ENCODE measurements at regions not wholly inside any gene's neighbourhood (a gene's known extent, or its start where the extent isn't known, plus 50 kb on each side); places are given as distances from the start of the nearest gene placed in this dataset.

- H3K36me3 ChIP-seq = no peaks in the 10 kb centered on the region
- no peak overlapping the region for H3K27ac ChIP-seq
- peaks cover 2% of the 10 kb centered on the region for H3K27me3 ChIP-seq
- TF ChIP-seq, protein P1, sequence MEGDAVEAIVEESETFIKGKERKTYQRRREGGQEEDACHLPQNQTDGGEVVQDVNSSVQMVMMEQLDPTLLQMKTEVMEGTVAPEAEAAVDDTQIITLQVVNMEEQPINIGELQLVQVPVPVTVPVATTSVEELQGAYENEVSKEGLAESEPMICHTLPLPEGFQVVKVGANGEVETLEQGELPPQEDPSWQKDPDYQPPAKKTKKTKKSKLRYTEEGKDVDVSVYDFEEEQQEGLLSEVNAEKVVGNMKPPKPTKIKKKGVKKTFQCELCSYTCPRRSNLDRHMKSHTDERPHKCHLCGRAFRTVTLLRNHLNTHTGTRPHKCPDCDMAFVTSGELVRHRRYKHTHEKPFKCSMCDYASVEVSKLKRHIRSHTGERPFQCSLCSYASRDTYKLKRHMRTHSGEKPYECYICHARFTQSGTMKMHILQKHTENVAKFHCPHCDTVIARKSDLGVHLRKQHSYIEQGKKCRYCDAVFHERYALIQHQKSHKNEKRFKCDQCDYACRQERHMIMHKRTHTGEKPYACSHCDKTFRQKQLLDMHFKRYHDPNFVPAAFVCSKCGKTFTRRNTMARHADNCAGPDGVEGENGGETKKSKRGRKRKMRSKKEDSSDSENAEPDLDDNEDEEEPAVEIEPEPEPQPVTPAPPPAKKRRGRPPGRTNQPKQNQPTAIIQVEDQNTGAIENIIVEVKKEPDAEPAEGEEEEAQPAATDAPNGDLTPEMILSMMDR (IDR thresholded peaks at IDR 0.05) = no peak
- H3K9me3 ChIP-seq = no peaks in the 10 kb centered on the region
- H3K4me3 ChIP-seq (ENCODE audit: low read depth in 1 of 2, low read length in 1 of 2) = no peak overlapping the region
- H3K4me1 ChIP-seq (ENCODE audit: control insufficient read depth in 1 of 2, insufficient read depth in 1 of 2, low read depth in 1 of 2, low read length in 1 of 2) = no peaks in the 10 kb centered on the region
These were observed 417.5 kb upstream of the MGMT start for GRCh38 chr10:129049501-129049900.

DNA sequence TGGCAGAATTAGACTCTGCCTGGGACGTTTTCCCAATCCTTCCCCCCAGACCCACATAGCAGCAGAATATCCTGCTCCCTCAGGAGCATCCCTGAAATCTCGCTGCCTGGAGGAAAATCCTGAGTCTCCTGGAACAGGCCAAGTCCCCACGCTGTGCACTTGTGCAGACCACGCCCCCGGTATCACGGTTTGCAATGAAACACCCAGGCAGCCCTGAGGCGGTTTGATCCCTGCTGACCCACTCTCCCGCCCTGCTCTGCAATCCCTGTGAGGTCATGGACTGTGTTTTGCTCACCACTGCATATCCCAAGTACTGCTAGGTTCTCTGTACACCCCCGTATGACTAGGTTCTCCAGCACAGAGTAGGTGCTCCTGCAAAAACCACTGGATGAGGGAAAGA, 411.8 kb upstream of the MGMT start:
- Histone ChIP-seq H3K36me3 (no peaks in the 10 kb centered on the region), H3K27ac (no peak overlapping the region), H3K4me1 (ENCODE audit: control insufficient read depth in 1 of 2, insufficient read depth in 1 of 2, low read depth in 1 of 2, low read length in 1 of 2) (no peaks in the 10 kb centered on the region), H3K4me3 (ENCODE audit: low read depth in 1 of 2, low read length in 1 of 2) (no peak overlapping the region), H3K27me3 (peaks cover 24% of the 10 kb centered on the region), H3K9me3 (no peaks in the 10 kb centered on the region)
- TF ChIP-seq, protein P1 (IDR thresholded peaks at IDR 0.05) = no peak

- Histone ChIP-seq H3K27ac (no peak overlapping the region), H3K4me3 (ENCODE audit: low read depth in 1 of 2, low read length in 1 of 2) (no peak overlapping the region), H3K9me3 (no peaks in the 10 kb centered on the region), H3K4me1 (ENCODE audit: control insufficient read depth in 1 of 2, insufficient read depth in 1 of 2, low read depth in 1 of 2, low read length in 1 of 2) (no peaks in the 10 kb centered on the region), H3K36me3 (no peaks in the 10 kb centered on the region), H3K27me3 (peaks cover 24% of the 10 kb centered on the region)
- TF ChIP-seq, protein P1 (IDR thresholded peaks at IDR 0.05) = no peak
These were observed 411.1 kb upstream of the MGMT start for GRCh38 chr10:129055986-129056385.

DNA sequence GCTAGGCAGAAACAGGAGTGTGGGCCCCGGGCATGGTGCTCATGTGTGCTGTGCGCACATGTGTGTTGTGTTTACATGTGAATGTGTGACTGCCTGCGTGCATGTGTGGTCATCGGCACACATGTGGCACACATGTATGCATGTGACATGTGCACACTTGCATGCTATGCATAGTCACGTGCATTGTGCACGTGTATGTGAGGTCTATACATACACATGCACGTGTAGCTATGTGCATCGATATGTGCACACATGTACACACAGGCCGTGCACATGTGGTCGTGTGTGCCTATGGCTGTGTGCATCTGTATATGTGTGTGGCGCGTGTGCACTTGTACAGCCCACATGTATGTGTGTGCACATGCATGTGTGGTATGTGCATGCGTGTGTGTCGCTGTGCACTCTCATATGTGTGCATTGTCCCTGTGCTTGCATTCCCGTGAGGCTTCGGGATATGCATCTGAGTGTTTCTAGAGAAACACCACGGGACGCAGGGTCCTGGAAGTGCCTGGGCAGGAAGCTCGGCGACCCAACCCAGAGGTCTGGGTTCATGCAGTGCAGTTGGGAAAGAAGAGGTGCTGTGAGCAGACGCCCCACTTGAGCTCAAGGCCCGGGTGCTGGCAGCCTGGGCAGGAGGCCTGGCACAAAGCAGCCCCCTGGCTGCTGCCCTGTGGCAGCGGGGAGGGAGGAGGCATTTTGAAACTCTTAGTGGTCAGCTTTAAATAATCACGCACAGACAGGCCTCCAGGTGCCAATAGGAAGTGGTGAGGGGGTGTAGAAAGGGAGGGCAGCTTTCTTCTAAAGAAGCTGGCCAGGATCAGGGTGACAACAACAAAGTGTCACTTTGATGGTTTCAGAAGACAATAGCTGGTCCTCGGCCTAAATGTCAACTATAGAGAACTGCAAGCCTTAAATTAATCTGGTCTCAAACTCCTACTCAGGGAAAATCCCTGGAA, 410.0 kb upstream of the MGMT start:
- Histone ChIP-seq H3K4me1 (ENCODE audit: control insufficient read depth in 1 of 2, insufficient read depth in 1 of 2, low read depth in 1 of 2, low read length in 1 of 2) (no peaks in the 10 kb centered on the region), H3K27ac (no peak overlapping the region), H3K4me3 (ENCODE audit: low read depth in 1 of 2, low read length in 1 of 2) (no peak overlapping the region), H3K27me3 (peaks cover 24% of the 10 kb centered on the region), H3K9me3 (no peaks in the 10 kb centered on the region), H3K36me3 (no peaks in the 10 kb centered on the region)
- TF ChIP-seq, protein P1 (IDR thresholded peaks at IDR 0.05) = no peak

DNA sequence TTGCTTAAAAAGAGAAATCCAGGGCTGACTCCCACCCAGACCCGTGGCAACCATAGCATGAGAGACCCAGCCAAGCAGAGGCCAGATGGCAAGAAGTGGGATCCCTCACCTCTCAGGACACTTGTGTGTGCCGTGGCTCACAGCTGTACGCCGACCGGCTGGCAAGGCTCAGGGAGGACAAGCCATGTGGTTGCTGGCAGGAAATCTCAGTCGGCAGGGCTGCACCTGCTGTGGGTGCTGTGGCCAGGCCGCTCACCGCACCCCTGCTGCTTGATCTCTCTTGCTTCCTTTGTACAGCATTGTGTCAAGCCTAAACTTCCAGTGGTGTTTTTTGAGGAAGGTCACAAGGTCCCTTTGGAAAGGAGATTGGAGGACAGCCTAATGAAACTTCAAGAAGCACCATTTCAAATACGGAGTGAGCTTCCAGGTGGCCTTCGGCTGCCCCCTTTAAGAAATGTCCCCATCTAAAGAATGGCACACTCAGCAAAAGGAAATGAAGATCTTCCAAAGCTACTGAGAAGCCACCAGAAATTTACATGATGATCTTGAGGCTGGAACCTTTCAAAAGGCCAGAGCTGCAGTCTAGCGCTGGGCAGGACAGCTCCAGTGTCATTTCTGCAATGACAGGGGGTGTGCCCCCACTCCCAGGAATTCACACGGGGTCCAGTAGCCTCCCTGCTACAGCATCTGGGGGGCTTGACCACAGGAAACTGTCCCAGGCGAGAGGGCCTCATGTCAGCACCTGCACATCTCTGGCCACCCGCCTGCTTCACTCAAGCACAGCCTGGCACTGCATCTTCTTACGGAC, 409.0 kb upstream of the MGMT start:
- Histone ChIP-seq H3K27ac (no peak overlapping the region), H3K4me1 (ENCODE audit: control insufficient read depth in 1 of 2, insufficient read depth in 1 of 2, low read depth in 1 of 2, low read length in 1 of 2) (no peaks in the 10 kb centered on the region), H3K9me3 (no peaks in the 10 kb centered on the region), H3K27me3 (peaks cover 24% of the 10 kb centered on the region), H3K36me3 (no peaks in the 10 kb centered on the region), H3K4me3 (ENCODE audit: low read depth in 1 of 2, low read length in 1 of 2) (no peak overlapping the region)
- TF ChIP-seq, protein P1 (IDR thresholded peaks at IDR 0.05) = no peak
